OCI-LY1 (cell line): ENCODE measurements at regions not wholly inside any gene's neighbourhood (a gene's known extent, or its start where the extent isn't known, plus 50 kb on each side); places are given as distances from the start of the nearest gene placed in this dataset.

Experiments
- H2AFZ ChIP-seq: fragments of 200-600 bp; sonication (generic), shearing (Covaris generic); 2 replicates; pipeline ENCODE4 v1.6.0; 2014; ENCODE audit warnings: antibody characterized with exemption, mild to moderate bottlenecking, low read length
- H3F3A ChIP-seq: fragments of 200-600 bp; sonication (generic), shearing (Covaris generic); 2 replicates; pipeline ENCODE4 v1.6.0; 2014; ENCODE audit warnings: mild to moderate bottlenecking, antibody characterized with exemption, low read length, moderate library complexity; ENCODE audit not compliant: insufficient read depth
- H3K27ac ChIP-seq: fragments of 200-600 bp; sonication (generic); 2 replicates; pipeline ENCODE4 v1.5.1; 2014; ENCODE audit warnings: low read length, mixed run types, mild to moderate bottlenecking, low read depth; ENCODE audit not compliant: poor library complexity, severe bottlenecking
- H3K27me3 ChIP-seq: fragments of 200-600 bp; sonication (generic); 2 replicates; pipeline ENCODE4 v1.6.0; 2014; ENCODE audit warnings: antibody characterized with exemption, mild to moderate bottlenecking, low read length, moderate library complexity; ENCODE audit not compliant: insufficient read depth
- H3K36me3 ChIP-seq: fragments of 200-600 bp; sonication (generic); 2 replicates; pipeline ENCODE4 v1.6.1; 2014; ENCODE audit warnings: mild to moderate bottlenecking, antibody characterized with exemption, low read length, moderate library complexity, mixed read lengths; ENCODE audit not compliant: insufficient read depth
- H3K4me1 ChIP-seq: fragments of 200-600 bp; sonication (generic); 2 replicates; pipeline ENCODE4 v1.5.1; 2014; ENCODE audit warnings: mild to moderate bottlenecking, low read length, moderate library complexity; ENCODE audit not compliant: insufficient read depth, severe bottlenecking
- H3K4me2 ChIP-seq: fragments of 200-600 bp; sonication (generic), shearing (Covaris generic); 2 replicates; pipeline ENCODE4 v1.6.1; 2014; ENCODE audit warnings: low read length
- H3K4me3 ChIP-seq: fragments of 200-600 bp; sonication (generic); 2 replicates; pipeline ENCODE4 v1.5.1; 2014; ENCODE audit warnings: low read length, low read depth, mild to moderate bottlenecking, mixed read lengths; ENCODE audit not compliant: poor library complexity, severe bottlenecking
- H3K79me2 ChIP-seq: fragments of 200-600 bp; shearing (Covaris generic); 2 replicates; pipeline ENCODE4 v1.6.1; 2016; ENCODE audit warnings: mixed run types, low read length, mixed read lengths; ENCODE audit not compliant: insufficient read depth
- H3K9ac ChIP-seq: fragments of 200-600 bp; sonication (generic), shearing (Covaris generic); 2 replicates; pipeline ENCODE4 v1.6.1; 2014; ENCODE audit warnings: mild to moderate bottlenecking, low read length, mixed read lengths
- H3K9me2 ChIP-seq: fragments of 200-600 bp; sonication (generic), shearing (Covaris generic); 2 replicates; pipeline ENCODE4 v1.6.1; 2014; ENCODE audit warnings: low read depth, mild to moderate bottlenecking, low read length, mixed read lengths
- H3K9me3 ChIP-seq: fragments of 200-600 bp; shearing (Covaris generic); 2 replicates; pipeline ENCODE4 v1.6.1; 2014; ENCODE audit warnings: low read length, mixed read lengths
- H4K20me1 ChIP-seq: fragments of 200-600 bp; sonication (generic), shearing (Covaris generic); 2 replicates; pipeline ENCODE4 v1.6.0; 2016; ENCODE audit warnings: mild to moderate bottlenecking, low read length; ENCODE audit not compliant: insufficient read depth
- CTCF ChIP-seq: fragments of 200-600 bp; sonication (generic), shearing (Covaris generic); IDR thresholded peaks from 2 replicates; pipeline ENCODE4 v1.5.1; 2017; ENCODE audit warnings: mild to moderate bottlenecking, antibody characterized with exemption, low read length, moderate library complexity, mixed read lengths
- EZH2 ChIP-seq: fragments of 200-600 bp; sonication (generic), shearing (Covaris generic); IDR thresholded peaks from 2 replicates; pipeline ENCODE4 v1.8.0; 2017; ENCODE audit warnings: borderline replicate concordance, mixed run types, mild to moderate bottlenecking, antibody characterized with exemption, low read length, moderate library complexity, mixed read lengths

DNA sequence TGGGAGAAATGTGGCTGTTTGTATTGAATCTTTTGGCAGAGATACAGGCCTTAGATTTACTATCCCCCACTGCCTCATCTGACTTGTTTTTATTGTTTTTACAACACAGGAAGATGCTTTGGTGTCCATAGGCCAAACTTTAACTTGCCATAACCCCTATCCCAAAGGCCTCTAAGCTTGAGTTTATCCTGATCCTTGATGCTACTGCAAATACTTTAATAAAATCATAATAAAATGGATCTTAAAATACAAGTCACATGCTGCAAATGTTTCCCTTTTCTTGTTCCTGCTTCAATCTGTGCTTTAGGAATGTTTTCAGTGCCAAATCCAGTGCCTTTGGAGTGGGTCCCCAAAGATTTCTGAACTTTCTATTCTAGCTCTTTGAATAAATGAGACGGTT is 770.6 kb downstream of the DACH1 start:
- H3K9me2 ChIP-seq: no peaks in the 10 kb centered on the region
- H3K27ac ChIP-seq: no peak overlapping the region
- no peak overlapping the region for H3K4me3 ChIP-seq
- H3K79me2 ChIP-seq: no peaks in the 10 kb centered on the region
- H3K9me3 ChIP-seq: no peaks in the 10 kb centered on the region
- no peak for TF ChIP-seq CTCF
- TF ChIP-seq EZH2: no peak
- H2AFZ ChIP-seq: no peak overlapping the region
- no peaks in the 10 kb centered on the region for H3K4me1 ChIP-seq
- H3K9ac ChIP-seq: no peak overlapping the region
- H3K27me3 ChIP-seq: no peaks in the 10 kb centered on the region
- no peak overlapping the region for H3K4me2 ChIP-seq
- H3F3A ChIP-seq: no peaks in the 10 kb centered on the region
- H3K36me3 ChIP-seq: no peaks in the 10 kb centered on the region
- H4K20me1 ChIP-seq: no peaks in the 10 kb centered on the region

DNA sequence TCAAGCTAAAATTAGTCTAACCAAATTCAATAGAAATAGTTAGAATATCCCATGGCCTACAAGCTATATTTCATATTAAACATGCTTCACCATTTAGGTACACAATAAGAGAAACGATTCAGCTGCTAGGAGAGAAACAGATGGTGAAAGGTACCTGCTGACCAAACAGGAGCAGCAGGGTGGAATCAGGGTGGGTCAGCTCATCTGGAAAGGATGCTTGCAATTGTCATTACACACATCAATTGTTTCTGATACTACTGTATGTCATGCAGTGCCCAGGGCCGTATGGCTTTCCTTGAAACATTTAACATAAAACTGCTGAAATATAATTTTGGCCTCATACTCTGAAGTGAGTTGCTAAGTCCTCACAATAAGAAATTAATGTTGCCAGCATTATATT is 776.0 kb downstream of the DACH1 start:
- no peak overlapping the region for H3K27ac ChIP-seq
- H2AFZ ChIP-seq: no peak overlapping the region
- no peaks in the 10 kb centered on the region for H3K4me1 ChIP-seq
- H4K20me1 ChIP-seq: no peaks in the 10 kb centered on the region
- H3K9me3 ChIP-seq: no peaks in the 10 kb centered on the region
- H3K9me2 ChIP-seq: no peaks in the 10 kb centered on the region
- no peak overlapping the region for H3K4me2 ChIP-seq
- TF ChIP-seq EZH2 (no peak), CTCF (no peak)
- H3K4me3 ChIP-seq: no peak overlapping the region
- no peaks in the 10 kb centered on the region for H3K79me2 ChIP-seq
- no peaks in the 10 kb centered on the region for H3K36me3 ChIP-seq
- no peaks in the 10 kb centered on the region for H3K27me3 ChIP-seq
- no peaks in the 10 kb centered on the region for H3F3A ChIP-seq
- no peak overlapping the region for H3K9ac ChIP-seq

GRCh38 chr13:71089056-71089455 is 777.9 kb downstream of the DACH1 start:
- Histone ChIP-seq H3F3A (no peaks in the 10 kb centered on the region), H3K36me3 (no peaks in the 10 kb centered on the region), H3K4me2 (no peak overlapping the region), H4K20me1 (no peaks in the 10 kb centered on the region), H3K4me1 (no peaks in the 10 kb centered on the region), H3K9me3 (no peaks in the 10 kb centered on the region), H3K4me3 (no peak overlapping the region), H3K27ac (no peak overlapping the region), H2AFZ (no peak overlapping the region), H3K27me3 (no peaks in the 10 kb centered on the region), H3K9me2 (no peaks in the 10 kb centered on the region), H3K79me2 (no peaks in the 10 kb centered on the region), H3K9ac (no peak overlapping the region)
- TF ChIP-seq EZH2 (no peak), CTCF (no peak)
